ENCODE measurements at regions not wholly inside any gene's neighbourhood (a gene's known extent, or its start where the extent isn't known, plus 50 kb on each side); places are given as distances from the start of the nearest gene placed in this dataset.

- no peaks in the 10 kb centered on the region for H3K36me3 Mint-ChIP-seq
- no peak for DNase-seq (ENCODE audit: low spot score in 2 of 2, unreplicated experiment in 2 of 2)
- peaks cover 5% of the 10 kb centered on the region for H3K9me3 Mint-ChIP-seq
- H3K4me1 Mint-ChIP-seq = no peaks in the 10 kb centered on the region
- H3K27ac Mint-ChIP-seq = no peak overlapping the region
- no peak overlapping the region for H3K4me3 Mint-ChIP-seq
- no peaks in the 10 kb centered on the region for H3K27me3 Mint-ChIP-seq (ENCODE audit: low read depth)
- no peak for TF ChIP-seq CTCF (IDR thresholded peaks at IDR 0.05; ENCODE audit: unreplicated experiment)
Measured at GRCh38 chr21:39088831-39089380, 94.3 kb downstream of the PSMG1 start.

GRCh38 chr21:39088031-39088370 lies 95.2 kb downstream of the PSMG1 start:
- Mint-ChIP-seq H3K27me3 (ENCODE audit: low read depth) (peaks cover under 1% of the 10 kb centered on the region), H3K27ac (no peak overlapping the region), H3K9me3 (peaks cover 5% of the 10 kb centered on the region), H3K4me1 (peaks cover 5% of the 10 kb centered on the region), H3K4me3 (no peak overlapping the region), H3K36me3 (no peaks in the 10 kb centered on the region)
- no peak for TF ChIP-seq CTCF (IDR thresholded peaks at IDR 0.05; ENCODE audit: unreplicated experiment)
- no peak for DNase-seq (ENCODE audit: low spot score in 2 of 2, unreplicated experiment in 2 of 2)

GRCh38 chr21:39087238-39088030 lies 95.8 kb downstream of the PSMG1 start:
- no peaks in the 10 kb centered on the region for H3K36me3 Mint-ChIP-seq
- H3K27ac Mint-ChIP-seq = no peak overlapping the region
- peaks cover 4% of the 10 kb centered on the region for H3K27me3 Mint-ChIP-seq (ENCODE audit: low read depth)
- DNase-seq (ENCODE audit: low spot score in 2 of 2, unreplicated experiment in 2 of 2) = no peak
- H3K9me3 Mint-ChIP-seq = peaks cover 5% of the 10 kb centered on the region
- no peak for TF ChIP-seq CTCF (IDR thresholded peaks at IDR 0.05; ENCODE audit: unreplicated experiment)
- H3K4me3 Mint-ChIP-seq = no peak overlapping the region
- H3K4me1 Mint-ChIP-seq = peaks cover 8% of the 10 kb centered on the region

GRCh38 chr21:39086547-39086946 lies 96.7 kb downstream of the PSMG1 start:
- Mint-ChIP-seq H3K4me1 (peaks cover 8% of the 10 kb centered on the region), H3K9me3 (peaks cover 5% of the 10 kb centered on the region), H3K4me3 (no peak overlapping the region), H3K27me3 (ENCODE audit: low read depth) (peaks cover 6% of the 10 kb centered on the region), H3K36me3 (no peaks in the 10 kb centered on the region), H3K27ac (no peak overlapping the region)
- no peak for DNase-seq (ENCODE audit: low spot score in 2 of 2, unreplicated experiment in 2 of 2)
- no peak for TF ChIP-seq CTCF (IDR thresholded peaks at IDR 0.05; ENCODE audit: unreplicated experiment)

- TF ChIP-seq CTCF (IDR thresholded peaks at IDR 0.05; ENCODE audit: unreplicated experiment) = no peak
- peaks cover 5% of the 10 kb centered on the region for H3K9me3 Mint-ChIP-seq
- H3K27ac Mint-ChIP-seq = no peak overlapping the region
- H3K27me3 Mint-ChIP-seq (ENCODE audit: low read depth) = peaks cover 6% of the 10 kb centered on the region
- H3K4me3 Mint-ChIP-seq = no peak overlapping the region
- H3K36me3 Mint-ChIP-seq = no peaks in the 10 kb centered on the region
- DNase-seq (ENCODE audit: low spot score in 2 of 2, unreplicated experiment in 2 of 2) = no peak
- peaks cover 8% of the 10 kb centered on the region for H3K4me1 Mint-ChIP-seq
Measured at GRCh38 chr21:39085843-39086405, 97.3 kb downstream of the PSMG1 start.

Data from mesothelial cell of epicardium (in vitro differentiated cells).